IMR-90 (cell line): ENCODE measurements at regions not wholly inside any gene's neighbourhood (a gene's known extent, or its start where the extent isn't known, plus 50 kb on each side); places are given as distances from the start of the nearest gene placed in this dataset.
"Not testable (repeated sequence)": the region's sequence is repeated elsewhere in the genome, so short reads cannot be mapped to it uniquely, and the experiment has no call there.

Experiments
- ATAC-seq: fragments of 200-7000 bp; cut with Tn5 transposase; 2 replicates; pipeline ENCODE4 v1.9.1; 2020; ENCODE audit warnings: low read depth, mild to moderate bottlenecking, moderate library complexity
- BruUV-seq: library from RNA; stranded (reverse); fragments of 400-500 nt; replicated peaks from 2 replicates; lab custom pipeline; 2021; lab: Mats Ljungman, UMichigan
- CTCF ChIA-PET: fragments of 300-600 bp; formaldehyde crosslinking; extraction: SDS; loops from one replicate; lab custom pipeline; 2021; ENCODE audit warnings: antibody characterized with exemption; lab: Yijun Ruan, JAX
- POLR2A ChIA-PET: fragments of 300-600 bp; sonication (Branson Sonifier 250); formaldehyde crosslinking; loops from one replicate; lab custom pipeline; 2022; ENCODE audit warnings: antibody characterized with exemption; ENCODE audit not compliant: unreplicated experiment; lab: Charles Lee
- DNase-seq: peaks from one replicate; pipeline ENCODE4 v3.0.0; 2013
- H2AFZ ChIP-seq: replicated peaks from 2 replicates; pipeline ENCODE3; 2013; ENCODE audit warnings: low read length, mild to moderate bottlenecking; ENCODE audit not compliant: poor library complexity
- H2AK5ac ChIP-seq: 2 replicates; pipeline ENCODE4 v1.6.1; 2013; ENCODE audit warnings: low read depth, low read length, inconsistent platforms
- H2AK9ac ChIP-seq: replicated peaks from 2 replicates; pipeline ENCODE3; 2013; ENCODE audit warnings: mild to moderate bottlenecking, low read depth, low read length, moderate library complexity; ENCODE audit not compliant: poor library complexity
- H2BK120ac ChIP-seq: 2 replicates; pipeline ENCODE4 v1.6.1; 2013; ENCODE audit warnings: low read depth, low read length, inconsistent platforms
- H2BK15ac ChIP-seq: 3 replicates; pipeline ENCODE4 v1.6.1; 2013; ENCODE audit warnings: low read depth, low read length, inconsistent platforms
- H2BK20ac ChIP-seq: 2 replicates; pipeline ENCODE4 v1.6.1; 2013; ENCODE audit warnings: low read depth, mild to moderate bottlenecking, inconsistent platforms, low read length, moderate library complexity
- H2BK5ac ChIP-seq: 2 replicates; pipeline ENCODE4 v1.6.1; 2013; ENCODE audit warnings: mild to moderate bottlenecking, low read depth, low read length, inconsistent platforms; ENCODE audit not compliant: poor library complexity, severe bottlenecking
- H3K14ac ChIP-seq: replicated peaks from 2 replicates; pipeline ENCODE4 v1.6.1; 2013; ENCODE audit warnings: low read depth, low read length, inconsistent platforms
- H3K18ac ChIP-seq: 2 replicates; pipeline ENCODE4 v1.6.1; 2013; ENCODE audit warnings: low read depth, low read length, control low read depth
- H3K23ac ChIP-seq: 2 replicates; pipeline ENCODE4 v1.6.1; 2013; ENCODE audit warnings: low read depth, low read length, inconsistent platforms
- H3K27ac ChIP-seq: 2 replicates; pipeline ENCODE4 v1.5.1; 2013; ENCODE audit warnings: mild to moderate bottlenecking, control low read depth, low read length; ENCODE audit not compliant: insufficient read depth
- H3K27me3 ChIP-seq: 2 replicates; pipeline ENCODE4 v1.6.1; 2013; ENCODE audit warnings: low read length; ENCODE audit not compliant: control insufficient read depth, insufficient read depth
- H3K36me3 ChIP-seq: 2 replicates; pipeline ENCODE4 v1.6.1; 2013; ENCODE audit warnings: low read length, mixed read lengths; ENCODE audit not compliant: control insufficient read depth, insufficient read depth
- H3K4ac ChIP-seq: 2 replicates; pipeline ENCODE4 v1.6.1; 2013; ENCODE audit warnings: low read depth, low read length, inconsistent platforms
- H3K4me1 ChIP-seq: 2 replicates; pipeline ENCODE4 v1.6.1; 2013; ENCODE audit warnings: low read length, mixed read lengths; ENCODE audit not compliant: control insufficient read depth, insufficient read depth
- H3K4me2 ChIP-seq: 2 replicates; pipeline ENCODE4 v1.6.1; 2013; ENCODE audit warnings: low read depth, mild to moderate bottlenecking, control low read depth, low read length, moderate library complexity
- H3K4me3 ChIP-seq: 2 replicates; pipeline ENCODE4 v1.5.1; 2013; ENCODE audit warnings: low read depth, mild to moderate bottlenecking, control low read depth, low read length, moderate library complexity; ENCODE audit not compliant: insufficient read depth
- H3K56ac ChIP-seq: 2 replicates; pipeline ENCODE4 v1.6.1; 2013; ENCODE audit warnings: low read length, inconsistent platforms; ENCODE audit not compliant: insufficient read depth; ENCODE audit errors: extremely low read depth
- H3K79me1 ChIP-seq, 2 experiments: 2 replicates each; pipeline ENCODE4 v1.6.1; 2013; ENCODE audit warnings: low read length in 2 of 2, inconsistent platforms in 1 of 2, low read depth in 1 of 2
- H3K9ac ChIP-seq: 2 replicates; pipeline ENCODE4 v1.6.1; 2013; ENCODE audit warnings: low read depth, low read length, control low read depth
- H3K9me1 ChIP-seq: 2 replicates; pipeline ENCODE4 v1.6.1; 2013; ENCODE audit warnings: low read length, inconsistent platforms; ENCODE audit not compliant: insufficient read depth
- H3K9me3 ChIP-seq: 2 replicates; pipeline ENCODE4 v1.6.1; 2013; ENCODE audit warnings: low read length; ENCODE audit not compliant: control insufficient read depth, insufficient read depth
- H4K20me1 ChIP-seq: 2 replicates; pipeline ENCODE4 v1.6.1; 2013; ENCODE audit warnings: low read length, inconsistent platforms; ENCODE audit not compliant: insufficient read depth
- H4K5ac ChIP-seq: 2 replicates; pipeline ENCODE4 v1.6.1; 2013; ENCODE audit warnings: mild to moderate bottlenecking, low read depth, low read length, control low read depth
- H4K8ac ChIP-seq, 2 experiments: 2 replicates each; pipeline ENCODE4 v1.6.1; 2013; ENCODE audit warnings: low read depth in 2 of 2, low read length in 2 of 2, control low read depth in 1 of 2, inconsistent platforms in 1 of 2
- H4K91ac ChIP-seq: 2 replicates; pipeline ENCODE4 v1.6.1; 2013; ENCODE audit warnings: low read depth, low read length, inconsistent platforms; ENCODE audit not compliant: insufficient read depth
- FOS ChIP-seq: fragments of 150-350 bp; IDR thresholded peaks from 2 replicates; pipeline ENCODE4 v1.6.1; 2016; ENCODE audit warnings: low read depth, low read length
- MAFK ChIP-seq: IDR thresholded peaks from 2 replicates; pipeline ENCODE4 v1.6.1; 2012; ENCODE audit warnings: low read depth, low read length, improper control_type of control experiment
- MXI1 ChIP-seq: IDR thresholded peaks from 2 replicates; pipeline ENCODE4 v1.6.1; 2012; ENCODE audit warnings: low read depth, mild to moderate bottlenecking, low read length, moderate library complexity, borderline replicate concordance
- NFE2L2 ChIP-seq: fragments of 150-350 bp; IDR thresholded peaks from 2 replicates; pipeline ENCODE4 v1.6.1; 2016; ENCODE audit warnings: low read depth, mild to moderate bottlenecking, low read length
- WGBS, 2 experiments: methylation state at CpG; one replicate each; pipeline versions ENCODE4 v1.1.5 to v1.1.7; 2013; ENCODE audit warnings: missing lambda C conversion rate in 2 of 2; ENCODE audit not compliant: insufficient read length in 1 of 2; ENCODE audit errors: extremely low coverage in 2 of 2; 5-methylcytosine and 5-hydroxymethylcytosine counted together
- dilution Hi-C: fragments of 300-500 bp; cut with HindIII; formaldehyde crosslinking; loops from one replicate; pipeline ENCODE4 v1.14.3; 2018; ENCODE audit warnings: low sequenced_read_pairs; ENCODE audit not compliant: unreplicated experiment
- in situ Hi-C: fragments of 300-500 bp; cut with MboI; formaldehyde crosslinking; loops from 3 replicates; pipeline ENCODE4 v1.14.3; 2019; ENCODE audit warnings: low sequenced_read_pairs, inconsistent platforms, mixed read lengths
- intact Hi-C: fragments of 100-400 bp; cut with micrococcal nuclease; formaldehyde crosslinking; loops from 2 replicates; pipeline ENCODE4 v1.10.0; 2022

- CTCF ChIA-PET: interaction anchor here (0.6 kb wide), 1 partner anchor 18 kb away, joined by 3 read pairs; no protein-coding TSS in a partner anchor
Observed at GRCh38 chr10:21122907-21123306, 225.8 kb upstream of the NEBL start.

GRCh38 chr10:21121822-21122221 is 224.7 kb upstream of the NEBL start:
- H2AK5ac ChIP-seq, DNase-seq, dilution Hi-C loops, H4K91ac ChIP-seq, H3K18ac ChIP-seq, H2AFZ ChIP-seq, H3K4ac ChIP-seq, H4K20me1 ChIP-seq, H3K56ac ChIP-seq, H2BK15ac ChIP-seq, H3K27ac ChIP-seq, H3K4me2 ChIP-seq, POLR2A ChIA-PET, H3K9ac ChIP-seq, H3K9me1 ChIP-seq, H2BK20ac ChIP-seq, H3K4me3 ChIP-seq, H2BK5ac ChIP-seq, H4K5ac ChIP-seq, in situ Hi-C loops, H3K36me3 ChIP-seq, H4K8ac ChIP-seq, BruUV-seq, H3K79me1 ChIP-seq, H3K4me1 ChIP-seq, H3K23ac ChIP-seq, intact Hi-C loops, H3K14ac ChIP-seq, H3K9me3 ChIP-seq, CTCF ChIA-PET, H2BK120ac ChIP-seq, ATAC-seq, H2AK9ac ChIP-seq, H3K27me3 ChIP-seq: not testable (repeated sequence)
- no CpG with 5 or more reads among the region's 3 CpGs for WGBS, 2 experiments

More at GRCh38 chr10:21122907-21123306, 225.8 kb upstream of the NEBL start:
- Histone ChIP-seq H2BK20ac (no peak overlapping the region), H4K20me1 (no peaks in the 10 kb centered on the region), H3K9ac (no peak overlapping the region), H3K14ac (no peak overlapping the region), H3K9me1 (no peaks in the 10 kb centered on the region), H3K4me2 (no peak overlapping the region), H3K27ac (no peak overlapping the region), H2BK5ac (no peak overlapping the region), H4K5ac (no peak overlapping the region), H3K23ac (no peak overlapping the region), H2AFZ (no peak overlapping the region), H4K91ac (no peak overlapping the region), H3K4me3 (no peak overlapping the region), H2BK120ac (no peak overlapping the region), H2AK5ac (no peak overlapping the region), H3K18ac (no peak overlapping the region), H3K4ac (no peak overlapping the region), H3K4me1 (no peaks in the 10 kb centered on the region), H3K79me1 (no peaks in the 10 kb centered on the region), H2BK15ac (no peak overlapping the region), H3K9me3 (no peaks in the 10 kb centered on the region), H3K27me3 (no peaks in the 10 kb centered on the region), H3K56ac (no peak overlapping the region), H3K36me3 (no peaks in the 10 kb centered on the region), H4K8ac (no peak overlapping the region), H2AK9ac (no peak overlapping the region)
- ATAC-seq (no peak), DNase-seq (no peak)
- dilution Hi-C loops: no loop called here
- no peak for TF ChIP-seq NFE2L2
- no peak for TF ChIP-seq MAFK
- TF ChIP-seq FOS: no peak
- no peak for TF ChIP-seq MXI1
- POLR2A ChIA-PET: no interaction called here
- BruUV-seq: no TSS peak
- in situ Hi-C loops: no loop called here
- intact Hi-C loops: loop anchor here (1.0 kb wide), 1 partner anchor 35 kb away; no protein-coding TSS in a partner anchor
